GM12891 (cell line): ENCODE measurements at regions not wholly inside any gene's neighbourhood (a gene's known extent, or its start where the extent isn't known, plus 50 kb on each side); places are given as distances from the start of the nearest gene placed in this dataset.

Source experiments
- DNase-seq: peaks from one replicate; pipeline ENCODE4 v3.0.0; 2011; ENCODE audit warnings: low spot score; ENCODE audit not compliant: insufficient read length
- FAIRE-seq: peaks from 2 replicates; lab custom pipeline; 2011; peaks lifted over from hg19 to GRCh38; lab: Jason Lieb, UNC
- PAX5 ChIP-seq: IDR thresholded peaks from 2 replicates; pipeline ENCODE4 v1.6.1; 2011; ENCODE audit warnings: low read length, moderate library complexity, mild to moderate bottlenecking; ENCODE audit not compliant: insufficient read depth, severe bottlenecking
- POLR2A ChIP-seq: IDR thresholded peaks from 2 replicates; pipeline ENCODE4 v1.6.1; 2011; ENCODE audit warnings: low read depth, low read length, control low read depth
- POLR2AphosphoS5 ChIP-seq: IDR thresholded peaks from 2 replicates; pipeline ENCODE4 v1.6.1; 2011; ENCODE audit warnings: low read depth, low read length, control low read depth
- POU2F2 ChIP-seq: IDR thresholded peaks from 2 replicates; pipeline ENCODE4 v1.6.1; 2011; ENCODE audit warnings: low read depth, mild to moderate bottlenecking, control low read depth, low read length, moderate library complexity
- SPI1 ChIP-seq: IDR thresholded peaks from 2 replicates; pipeline ENCODE4 v1.6.1; 2011; ENCODE audit warnings: low read depth, low read length, control low read depth
- TAF1 ChIP-seq: IDR thresholded peaks from 2 replicates; pipeline ENCODE4 v1.6.1; 2011; ENCODE audit warnings: low read depth, low read length, control low read depth

DNA sequence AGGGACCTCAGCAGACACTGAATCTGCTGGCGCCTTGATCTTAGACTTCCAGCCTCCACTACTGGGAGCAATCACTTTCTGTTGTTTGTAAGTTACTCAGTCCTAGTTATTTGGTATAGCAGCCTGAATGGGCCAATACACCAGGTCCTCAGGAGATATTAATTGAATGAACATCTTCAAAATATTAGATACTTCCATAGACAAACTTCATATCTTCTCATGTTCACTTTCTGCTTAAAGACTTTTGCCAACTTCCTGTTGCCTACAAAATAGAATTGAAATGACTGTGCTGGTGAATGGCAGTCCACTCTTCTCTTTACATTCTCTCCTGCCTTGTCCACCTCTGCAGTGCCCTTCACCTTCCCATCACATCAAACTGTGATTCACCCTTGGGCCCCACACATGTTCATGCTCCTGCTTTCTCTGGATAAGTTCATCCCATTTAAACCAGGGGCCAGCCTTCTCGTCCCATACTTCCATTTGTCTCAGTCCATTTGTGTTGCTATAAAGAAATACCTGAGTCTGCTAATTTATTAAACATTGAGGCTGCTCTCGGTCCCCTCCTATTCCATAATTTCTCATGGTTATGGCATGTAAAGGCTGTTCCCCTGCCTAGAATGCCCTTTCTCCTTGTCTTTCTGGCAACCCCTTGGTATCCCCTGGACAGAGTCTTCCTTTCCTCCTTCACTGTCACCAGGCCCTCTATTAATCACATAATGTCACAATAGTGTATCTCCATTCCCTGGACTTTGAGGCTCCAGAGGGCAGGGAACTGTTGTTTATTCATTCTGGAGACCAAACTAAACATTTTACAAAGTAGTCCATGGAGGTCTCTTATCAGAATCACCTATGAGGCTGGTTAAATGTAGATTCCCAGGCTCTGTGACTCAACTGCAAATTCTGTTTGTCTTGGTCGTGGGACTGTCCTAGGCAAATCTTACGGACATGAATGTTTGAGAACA lies 148.3 kb upstream of the TMEM170B start:
- TF ChIP-seq SPI1 (no peak), POLR2AphosphoS5 (no peak), TAF1 (no peak), POLR2A (no peak), POU2F2 (no peak), PAX5 (no peak)
- FAIRE-seq (no peak), DNase-seq (no peak)

DNA sequence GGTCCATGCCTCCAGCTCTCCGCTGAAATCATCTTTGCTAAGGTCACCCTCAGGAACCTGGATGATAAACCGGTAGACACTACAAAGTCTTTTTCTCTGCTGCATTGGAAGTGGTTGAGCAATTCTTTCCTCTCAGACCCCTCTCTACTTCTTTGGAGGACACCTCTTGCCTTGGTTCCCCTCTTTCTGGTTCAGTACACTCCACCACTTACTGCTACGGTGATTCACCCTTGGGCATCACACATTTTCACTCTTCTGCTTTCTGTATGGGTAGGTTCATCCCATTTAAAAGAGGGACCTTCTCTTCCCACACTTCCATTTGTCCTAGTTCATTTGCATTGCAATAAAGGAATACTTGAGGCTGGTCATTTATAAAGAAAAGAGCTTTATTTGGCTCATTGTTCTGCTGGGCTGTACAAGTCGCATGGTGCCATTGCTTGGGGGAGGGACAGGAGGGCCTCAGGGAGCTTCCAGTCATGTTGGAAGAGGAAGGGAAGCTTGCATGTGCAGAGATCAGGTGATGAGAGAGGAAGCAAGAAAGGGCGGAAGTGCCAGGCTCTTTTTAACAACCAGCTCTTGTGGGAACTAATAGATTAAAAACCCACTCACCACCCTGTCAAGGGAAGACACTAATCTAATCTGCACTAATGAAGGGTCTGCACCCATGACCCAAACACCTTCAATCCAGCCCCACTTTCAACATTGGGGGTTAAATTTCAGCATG lies 149.7 kb upstream of the TMEM170B start:
- TF ChIP-seq POU2F2 (no peak), SPI1 (peak; percentile 47)
- no peak for FAIRE-seq
- no peak for DNase-seq

DNA sequence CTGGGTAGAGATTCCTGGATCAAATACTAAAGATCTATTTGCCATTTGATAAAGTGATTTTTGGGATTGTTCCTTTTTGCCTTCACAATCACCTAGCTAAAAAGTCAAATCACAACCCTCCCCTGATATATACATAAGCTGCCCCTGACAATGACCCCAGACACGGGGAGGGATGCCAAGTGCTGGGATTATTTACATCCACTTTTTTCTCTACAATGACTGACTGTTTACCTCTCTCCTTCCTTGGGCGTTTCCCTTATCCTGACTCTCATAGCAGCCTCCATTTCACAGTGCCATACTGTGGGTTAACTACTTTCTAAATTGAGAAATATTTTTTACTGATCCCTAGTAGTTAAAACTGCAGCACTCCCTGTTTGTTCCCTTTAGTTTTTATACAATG lies 150.8 kb upstream of the TMEM170B start:
- DNase-seq, result no peak
- no peak for TF ChIP-seq POLR2AphosphoS5
- TF ChIP-seq POLR2A, result no peak
- TF ChIP-seq SPI1, result no peak
- no peak for TF ChIP-seq PAX5
- TF ChIP-seq POU2F2, result no peak
- no peak for TF ChIP-seq TAF1
- no peak for FAIRE-seq

DNA sequence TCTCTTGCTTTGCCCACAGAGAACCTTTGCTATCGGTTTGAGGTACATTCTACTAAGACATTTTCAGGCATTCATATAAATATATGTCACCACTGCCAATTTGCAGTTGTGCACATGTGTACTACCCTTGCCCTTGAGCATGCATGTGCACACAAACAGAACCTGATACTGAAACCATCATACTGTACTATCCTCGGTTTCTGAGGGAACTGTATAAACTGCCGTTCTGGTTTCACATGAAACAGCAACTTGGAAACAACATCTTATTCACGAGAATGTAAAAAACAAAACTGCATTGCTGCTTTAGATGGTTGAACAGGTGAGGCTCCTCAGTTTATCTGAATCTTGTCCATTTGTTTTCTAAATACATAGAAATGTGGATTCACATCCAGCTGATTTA lies 151.2 kb upstream of the TMEM170B start:
- FAIRE-seq (peak; percentile 90), DNase-seq (peak; percentile 46)
- TF ChIP-seq POLR2AphosphoS5 (no peak), POLR2A (no peak), PAX5 (no peak), POU2F2 (peak; percentile 30; the same call in 1 of the 2 replicates), TAF1 (no peak), SPI1 (peak; percentile 62)

DNA sequence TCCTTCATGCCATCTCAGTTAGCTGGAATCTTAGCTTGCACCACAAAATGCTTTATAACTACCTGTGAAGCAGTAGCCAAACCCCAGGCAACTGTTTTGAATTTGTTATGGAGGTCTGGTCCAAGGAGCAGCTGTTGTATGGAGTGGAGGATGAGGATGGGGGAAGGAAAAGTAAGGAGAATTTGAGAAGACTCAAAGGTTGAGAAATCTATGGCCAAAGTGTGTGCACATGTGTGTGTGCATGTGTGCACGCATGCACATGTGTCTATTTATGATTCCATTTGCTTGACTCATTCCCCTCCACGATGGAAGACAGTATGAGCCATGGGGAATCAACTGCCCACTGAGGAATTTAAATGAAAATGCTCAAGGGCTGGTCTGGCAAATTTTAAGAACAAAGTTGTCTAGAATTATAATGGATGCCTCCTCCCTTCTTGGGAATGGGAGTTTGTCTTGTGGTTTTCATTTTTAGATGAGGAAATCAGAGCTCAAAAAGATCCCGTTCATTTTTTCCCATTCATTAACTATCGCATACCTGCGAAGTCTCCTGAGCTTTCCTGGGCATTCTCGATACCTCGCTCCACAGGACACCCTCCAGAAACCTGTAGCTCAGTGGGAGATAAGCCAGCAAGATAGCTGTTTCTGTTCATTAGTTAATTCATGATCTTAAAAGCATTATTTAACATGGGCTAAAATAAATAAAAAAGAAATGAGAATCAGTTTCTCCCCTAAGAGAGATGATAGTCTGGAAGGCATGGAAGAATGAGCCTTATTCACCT lies 152.3 kb upstream of the NEDD9 start:
- no peak for DNase-seq
- TF ChIP-seq POU2F2 (no peak), TAF1 (no peak)
- no peak for FAIRE-seq

DNA sequence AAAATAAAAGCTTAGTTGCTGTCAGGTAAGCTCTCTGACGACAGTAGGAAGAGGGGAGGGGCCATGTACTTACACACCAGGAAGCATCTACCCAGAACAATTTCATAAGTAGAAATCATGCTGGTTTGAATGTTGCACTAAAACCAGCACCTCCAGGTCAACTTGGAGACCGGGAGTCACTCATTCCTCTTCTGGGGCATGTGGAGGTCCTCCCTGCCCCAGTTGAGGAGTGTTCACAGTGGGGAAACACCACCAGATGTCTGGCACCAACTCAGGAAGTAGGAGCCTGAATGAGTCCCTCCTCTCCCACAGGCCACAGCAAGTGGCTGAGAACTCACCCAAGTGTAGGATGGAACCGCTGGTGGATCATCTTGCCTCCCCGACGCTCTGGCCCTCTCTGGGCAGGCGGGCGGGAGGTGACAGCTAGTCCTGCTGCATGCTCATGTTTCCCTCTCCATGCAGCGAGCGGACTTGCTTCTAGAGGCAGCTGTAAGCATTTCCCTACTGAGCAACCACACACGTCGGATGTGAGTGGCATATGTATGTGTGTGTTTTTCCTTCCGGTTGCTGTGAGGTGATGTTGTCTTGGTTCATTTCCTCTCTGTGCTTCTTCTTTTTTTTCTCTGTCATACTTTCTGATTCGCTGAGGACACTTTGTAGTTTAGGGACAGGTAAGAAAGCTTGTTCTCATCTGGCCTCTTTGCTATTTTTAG lies 149.5 kb upstream of the NEDD9 start:
- DNase-seq (peak; percentile 34), FAIRE-seq (peak; percentile 99)
- peak; percentile 76; the same call in 1 of the 2 replicates for TF ChIP-seq TAF1
- peak; percentile 95 for TF ChIP-seq POLR2AphosphoS5
- no peak for TF ChIP-seq PAX5
- TF ChIP-seq POLR2A, result peak; percentile 97
- peak; percentile 86 for TF ChIP-seq SPI1
- TF ChIP-seq POU2F2, result peak; percentile 89

DNA sequence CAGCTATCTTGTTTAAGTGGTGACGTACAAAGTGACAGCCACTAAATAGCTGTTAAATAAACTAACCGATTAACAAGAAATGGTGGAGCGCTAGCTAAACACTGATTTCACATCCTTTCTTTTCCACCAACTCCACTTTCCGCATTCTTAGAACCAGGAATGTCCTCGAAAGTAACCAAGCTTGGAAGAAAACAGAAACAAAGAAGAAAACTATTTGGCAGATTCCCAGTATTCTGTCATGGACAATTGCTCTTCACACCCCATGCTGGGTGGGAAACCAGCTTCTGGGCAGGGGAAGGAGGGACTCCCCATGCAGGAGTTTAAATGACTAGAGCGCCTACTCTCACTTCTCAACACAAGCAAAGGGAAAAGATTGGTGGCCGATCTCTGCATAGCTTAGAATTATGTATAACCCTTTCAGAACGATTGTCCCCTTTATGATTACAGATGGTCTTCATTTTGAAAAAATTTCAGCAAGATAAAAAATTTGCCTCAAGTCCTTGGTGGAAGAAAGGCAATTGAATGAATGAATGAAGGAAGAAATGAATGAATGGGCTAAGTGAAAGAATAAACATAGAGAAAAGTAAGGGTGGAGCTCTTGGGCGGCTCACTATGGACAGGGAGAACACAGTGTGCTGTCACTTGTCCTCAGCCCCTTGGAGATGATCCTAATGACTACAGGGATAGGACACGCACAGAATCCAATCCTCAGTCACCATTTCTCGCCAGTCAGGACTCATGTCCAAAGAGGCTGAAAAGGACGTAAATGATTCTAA lies 148.7 kb upstream of the NEDD9 start:
- FAIRE-seq (peak; percentile 50), DNase-seq (no peak)
- TF ChIP-seq POLR2AphosphoS5, result no peak
- TF ChIP-seq SPI1, result no peak
- TF ChIP-seq TAF1, result no peak
- no peak for TF ChIP-seq POU2F2
- no peak for TF ChIP-seq PAX5
- TF ChIP-seq POLR2A, result no peak

DNA sequence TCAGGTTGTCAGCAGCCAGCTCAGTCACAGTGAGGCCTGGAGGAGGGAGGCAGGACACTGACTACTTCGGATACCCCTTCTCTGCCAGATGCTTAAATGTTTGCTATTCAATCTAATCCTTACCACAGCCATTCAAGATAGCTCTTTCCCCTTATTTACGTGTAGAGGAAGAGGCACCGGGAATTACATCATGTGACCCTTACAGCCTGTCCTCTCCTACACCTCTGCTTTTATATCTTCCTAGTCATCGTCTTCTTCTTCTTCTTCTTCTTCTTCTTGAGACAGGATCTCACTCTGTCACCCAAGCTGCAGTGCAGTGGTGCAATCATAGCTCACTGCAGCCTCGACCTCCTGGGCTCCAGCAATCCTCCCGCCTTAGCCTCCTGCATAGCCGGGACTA lies 148.1 kb upstream of the NEDD9 start:
- no peak for DNase-seq
- TF ChIP-seq POLR2AphosphoS5, result no peak
- peak; percentile 58 for FAIRE-seq

DNA sequence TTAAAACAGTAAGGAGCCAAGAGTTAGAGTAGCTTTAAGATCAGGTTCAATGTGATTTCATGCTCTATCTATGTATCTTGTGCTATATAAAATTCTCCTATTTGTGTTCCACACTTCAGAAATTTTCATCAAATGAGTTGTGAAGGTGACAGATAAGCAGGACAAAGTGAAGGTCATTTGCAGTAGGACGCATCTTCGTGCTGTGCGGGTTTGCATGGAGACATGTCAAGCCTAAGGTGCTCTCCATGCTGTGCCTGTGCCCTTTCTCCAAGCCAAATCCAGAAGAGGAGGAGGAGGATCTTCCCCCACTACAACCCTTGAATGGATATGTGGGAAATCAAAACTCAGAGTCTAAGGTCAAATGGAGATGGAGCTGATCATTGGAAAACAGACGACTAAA lies 147.3 kb upstream of the NEDD9 start:
- FAIRE-seq (no peak), DNase-seq (no peak)
- TF ChIP-seq PAX5 (no peak), POLR2AphosphoS5 (no peak; the same call in 1 of the 2 replicates), POLR2A (no peak), SPI1 (no peak), TAF1 (no peak), POU2F2 (no peak)
